Stimulated activated CD4-positive, alpha-beta T cell treated with anti-CD3 and anti-CD28 coated beads, TNF-alpha, amount 100 ng/mL, for 1 hour (primary cell): ENCODE measurements at regions not wholly inside any gene's neighbourhood (a gene's known extent, or its start where the extent isn't known, plus 50 kb on each side); places are given as distances from the start of the nearest gene placed in this dataset.
"Not testable (repeated sequence)": the region's sequence is repeated elsewhere in the genome, so short reads cannot be mapped to it uniquely, and the experiment has no call there.

ENCODE experiments used
- DNase-seq, 3 donors: peaks; one replicate each; pipeline ENCODE4 v3.0.0-alpha.2; 2020; ENCODE audit warnings: low read depth in 3 of 3, low spot score in 1 of 3

DNA sequence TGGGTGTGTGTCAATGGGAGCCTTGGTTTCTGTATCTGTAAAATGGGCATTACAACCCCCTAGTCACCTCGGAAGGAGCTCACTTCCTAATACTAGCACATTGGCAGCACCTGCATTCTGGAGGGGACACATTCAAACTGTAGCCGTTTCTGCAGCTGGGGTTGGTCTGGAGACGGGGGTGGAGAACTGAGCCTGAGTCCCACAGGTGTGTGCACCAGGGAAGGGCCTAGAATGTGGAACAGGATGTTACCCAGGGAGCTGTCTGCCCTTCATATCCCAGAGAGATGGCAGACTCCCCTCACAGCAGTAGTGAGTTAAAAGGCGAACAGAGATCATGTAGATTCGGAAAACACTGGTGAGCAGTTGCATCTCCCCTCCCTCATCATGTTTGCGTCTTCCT is 272.8 kb upstream of the ZNF32 start:
- no peak for DNase-seq

DNA sequence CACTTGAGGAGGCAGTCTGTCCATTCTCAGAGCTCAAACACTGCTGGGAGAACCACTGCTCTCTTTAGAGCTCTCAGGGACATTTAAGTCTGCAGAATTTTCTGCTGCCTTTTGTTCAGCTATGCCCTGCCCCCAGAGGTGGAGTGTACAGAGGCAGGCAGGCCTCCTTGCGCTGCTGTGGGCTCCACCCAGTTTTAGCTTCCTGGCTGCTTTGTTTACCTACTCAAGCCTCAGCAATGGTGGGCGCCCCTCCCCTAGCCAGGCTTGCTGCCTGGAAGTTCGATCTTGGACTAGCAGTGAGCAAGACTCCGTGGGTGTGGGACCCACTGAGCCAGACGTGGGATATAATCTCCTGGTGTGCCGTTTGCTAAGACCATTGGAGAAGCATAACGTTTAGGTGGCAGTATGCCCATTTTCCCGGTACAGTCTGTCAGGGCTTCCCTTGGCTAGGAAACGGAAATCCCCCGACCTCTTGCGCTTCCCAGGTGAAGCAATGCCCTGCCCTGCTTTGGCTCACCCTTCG is 271.6 kb upstream of the ZNF32 start:
- not testable (repeated sequence) for DNase-seq

DNA sequence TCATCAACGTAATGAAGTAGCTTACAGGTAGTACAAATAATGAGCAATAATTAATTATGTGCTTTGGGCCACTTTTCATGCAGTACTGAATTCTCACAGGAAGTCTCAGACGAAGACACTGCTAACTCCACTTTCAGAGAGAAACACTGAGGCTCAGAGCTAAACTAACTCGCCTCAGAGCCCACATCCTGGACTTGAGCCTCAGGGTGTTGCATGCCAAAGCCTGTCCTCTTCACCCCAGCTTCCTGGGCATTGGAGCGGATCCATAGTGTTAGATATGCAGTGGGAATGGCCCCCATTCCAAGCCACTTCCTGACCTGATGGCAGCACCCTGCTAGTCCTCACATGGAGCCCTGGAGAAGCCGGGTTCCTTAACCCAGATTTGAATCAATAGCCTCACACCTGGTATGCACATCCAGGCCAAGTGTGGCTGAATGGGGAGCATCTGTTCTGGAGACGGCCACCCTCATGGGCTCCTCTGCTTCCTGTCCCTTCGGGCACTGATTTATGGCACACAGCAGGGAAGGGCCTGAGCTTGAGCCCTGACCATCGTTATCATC is 265.1 kb upstream of the ZNF32 start:
- DNase-seq, result no peak

DNA sequence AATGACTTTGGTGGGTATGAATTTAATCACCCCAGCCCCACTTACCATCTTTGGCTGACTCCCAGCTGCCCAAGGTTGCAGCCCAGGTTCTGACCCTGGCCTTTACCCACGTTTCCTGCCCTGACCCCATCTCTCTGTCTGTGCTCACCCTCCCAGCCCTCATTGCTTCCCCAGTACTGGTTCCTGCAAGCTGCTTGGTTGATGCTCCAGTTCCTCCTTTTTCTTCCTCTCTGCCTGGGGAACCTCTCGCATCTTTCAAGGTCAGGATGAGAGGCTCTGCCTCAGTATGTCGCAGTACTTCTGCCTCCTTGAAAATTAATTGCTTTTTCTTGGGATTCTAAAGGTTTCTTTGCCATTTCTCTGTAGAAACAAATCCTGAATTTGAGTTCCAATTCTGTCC is 263.8 kb upstream of the ZNF32 start:
- DNase-seq, result no peak

DNA sequence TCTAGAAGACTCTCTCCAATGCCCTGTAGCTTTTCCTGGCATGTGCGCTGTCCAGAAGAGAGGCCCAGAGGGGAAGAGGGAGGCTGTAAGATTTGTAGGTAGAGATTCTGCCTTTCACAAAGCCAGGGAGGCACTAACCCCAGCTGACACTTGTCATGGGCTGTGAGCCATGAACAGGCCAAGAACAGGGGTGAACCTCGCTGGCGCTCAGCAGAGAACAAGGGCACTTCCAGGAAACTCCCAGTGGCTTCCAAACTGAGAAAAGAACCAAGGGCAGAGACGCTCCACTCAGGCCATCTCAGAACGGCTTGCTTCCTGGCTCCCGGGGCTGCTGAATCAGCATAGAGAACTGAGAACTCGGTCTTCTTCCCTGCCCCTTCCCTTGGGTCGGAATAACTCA is 257.8 kb upstream of the ZNF32 start:
- DNase-seq, result no peak

DNA sequence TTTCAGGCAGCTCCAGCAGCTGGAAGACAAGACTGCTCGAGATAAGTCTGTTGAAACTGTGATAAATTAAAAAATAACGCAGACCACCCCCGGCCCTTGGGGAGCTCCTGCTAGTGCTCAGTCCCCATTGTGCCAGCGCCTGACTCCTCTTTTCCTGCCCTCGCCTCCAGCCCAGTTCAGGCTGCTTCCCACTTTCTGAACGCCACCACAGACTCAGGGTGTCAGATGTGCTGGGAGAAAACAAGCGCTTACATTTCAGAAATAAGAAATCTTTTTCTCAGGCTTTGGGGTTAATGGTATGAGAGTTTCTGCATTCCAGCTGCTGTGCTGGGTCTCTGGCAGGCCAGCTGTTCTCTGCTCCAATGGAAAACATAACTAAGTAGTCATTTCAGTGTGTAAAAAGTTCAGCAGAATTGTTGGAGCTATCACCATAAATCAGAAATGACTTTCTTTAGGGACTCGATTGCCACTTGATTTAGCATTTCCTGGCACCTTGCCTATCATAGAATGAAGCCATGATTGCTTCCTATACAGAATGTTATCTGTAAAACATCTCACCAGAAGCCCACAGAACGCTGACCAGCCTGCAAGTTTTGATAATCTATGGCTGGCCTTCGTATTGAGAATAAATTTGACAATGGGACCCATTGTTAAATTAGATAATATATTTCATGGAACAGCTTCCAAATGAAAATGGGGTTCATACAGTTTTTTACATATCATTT is 257.0 kb upstream of the ZNF32 start:
- DNase-seq, result no peak

DNA sequence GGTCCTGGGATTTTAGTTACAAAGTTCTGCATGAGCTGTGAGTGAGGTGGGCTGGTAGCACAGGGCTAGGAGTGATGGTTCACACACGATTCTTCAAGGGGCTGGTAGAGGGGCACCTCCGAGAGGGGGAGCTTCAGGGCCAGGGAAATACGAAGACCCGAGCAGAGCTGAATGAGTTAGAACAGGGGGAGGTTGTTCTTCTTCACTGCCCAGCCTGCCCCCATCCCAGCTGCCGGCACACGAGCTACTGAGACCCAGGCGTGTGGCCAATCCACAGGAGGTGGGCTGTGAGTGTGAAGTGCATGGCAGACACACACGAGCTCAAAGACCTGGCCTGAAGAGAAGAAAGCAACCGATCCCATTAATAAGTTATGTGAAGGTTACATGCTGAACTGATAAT is 256.2 kb upstream of the ZNF32 start:
- no peak for DNase-seq

DNA sequence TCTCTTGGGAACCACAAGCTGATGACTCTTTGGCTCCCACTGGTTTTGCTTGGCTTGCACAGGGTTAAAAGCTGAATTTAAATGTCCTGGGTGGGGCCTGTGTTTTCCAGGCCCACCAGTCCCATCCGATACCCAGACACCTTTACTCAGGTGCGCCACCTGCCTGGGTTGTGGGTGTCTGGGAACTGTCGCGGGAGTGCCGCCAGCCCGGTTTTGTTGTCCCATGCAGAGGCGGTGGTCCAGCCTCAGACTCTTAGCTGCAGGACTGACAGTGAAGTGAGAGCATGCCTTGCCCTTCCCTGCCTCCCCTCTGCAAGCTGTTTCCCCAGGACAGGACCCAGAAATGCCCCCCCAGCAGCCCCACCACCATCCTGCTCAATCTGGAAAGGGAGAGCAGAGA is 255.6 kb upstream of the ZNF32 start:
- DNase-seq, result no peak

DNA sequence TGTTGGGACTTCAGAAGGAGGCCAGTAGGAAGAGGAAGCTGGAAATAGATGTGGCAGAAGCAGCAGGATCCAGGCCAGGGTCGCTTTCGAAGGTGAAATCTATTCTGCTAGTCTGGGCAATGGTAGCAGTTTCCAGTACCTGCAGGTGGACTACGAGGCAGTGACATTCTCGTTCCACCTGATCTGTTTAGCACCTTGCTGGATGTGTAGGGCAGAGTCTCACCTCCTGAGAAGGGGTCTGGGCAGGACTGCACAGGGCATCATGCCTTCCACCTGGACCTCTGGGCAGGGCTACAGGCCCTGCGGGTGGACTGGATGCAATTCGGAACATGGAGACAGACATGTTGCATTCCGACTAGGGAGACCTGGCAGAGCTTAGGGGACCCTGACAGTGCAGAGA is 254.8 kb upstream of the ZNF32 start:
- no peak for DNase-seq

DNA sequence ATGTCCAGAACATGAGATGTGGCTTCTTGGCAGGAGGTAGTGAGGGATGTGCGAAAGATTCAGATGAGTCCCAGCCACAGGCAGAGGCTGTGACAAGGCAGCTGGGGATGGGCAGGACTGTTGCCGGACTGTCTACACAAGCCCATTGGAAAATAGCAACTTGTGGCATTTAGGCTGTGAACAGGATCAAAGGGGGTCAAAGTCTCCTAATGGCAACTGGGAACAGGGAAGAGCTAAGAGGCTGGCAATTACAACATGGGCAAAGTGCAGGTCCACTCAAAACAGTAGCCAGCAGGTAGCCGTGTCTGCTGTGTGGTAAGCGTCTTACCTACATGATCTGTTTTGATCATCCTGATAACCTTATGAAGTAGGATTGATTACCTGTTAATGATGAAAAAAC is 254.2 kb upstream of the ZNF32 start:
- no peak for DNase-seq

DNA sequence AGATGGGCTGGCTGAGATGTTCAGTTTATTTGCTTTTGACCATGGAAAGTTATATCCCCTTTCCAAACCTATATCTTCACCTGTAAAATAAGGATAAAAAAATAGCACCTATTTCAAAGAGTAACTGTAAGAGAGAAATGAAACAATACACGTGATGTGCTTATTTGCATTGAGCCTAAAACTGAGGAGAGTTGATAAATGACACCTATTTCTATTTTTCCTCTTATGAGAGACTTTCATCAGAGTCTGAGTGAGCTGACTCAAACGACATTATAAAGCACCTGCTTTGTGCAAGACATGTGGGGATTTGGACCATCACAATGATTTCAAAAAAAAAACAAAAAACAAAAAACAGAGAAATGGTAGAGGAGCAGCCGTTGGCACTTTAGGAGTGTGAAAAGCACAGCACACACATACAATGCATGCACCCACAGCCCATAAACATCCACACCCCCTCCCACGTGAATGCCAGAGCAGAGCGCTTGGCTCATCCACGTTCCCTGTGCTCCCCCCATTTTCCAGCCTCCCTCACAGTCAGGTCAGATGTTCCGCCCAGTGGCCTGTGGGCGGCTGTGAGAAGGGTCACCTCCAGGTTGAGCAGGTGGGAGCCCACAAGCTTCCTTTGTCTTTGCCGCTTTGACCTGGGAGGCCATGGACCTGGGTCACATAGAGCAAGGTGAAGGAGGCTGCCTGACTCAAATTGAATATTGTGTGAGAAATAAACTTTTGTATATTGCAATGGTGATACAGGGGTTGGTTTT is 253.2 kb upstream of the ZNF32 start:
- DNase-seq, result no peak

DNA sequence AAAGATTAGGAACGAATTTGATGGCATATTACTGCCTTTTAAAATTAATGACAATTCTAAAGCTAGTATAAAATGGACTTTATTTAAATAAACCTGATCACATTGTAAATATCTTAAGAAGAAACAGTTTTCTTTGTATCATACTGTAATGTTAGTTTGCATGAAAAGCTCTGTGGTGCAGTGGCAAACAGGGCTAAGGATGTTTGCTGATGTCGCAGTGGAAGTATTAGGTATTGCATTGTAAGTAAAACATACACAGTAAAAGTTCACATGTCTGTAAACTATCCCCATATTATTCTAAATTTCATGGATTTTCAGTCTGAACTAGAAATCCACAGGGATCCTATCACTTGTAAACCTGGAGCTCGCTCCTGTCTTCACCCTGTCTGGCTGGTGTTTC is 252.6 kb upstream of the ZNF32 start:
- no peak for DNase-seq

DNA sequence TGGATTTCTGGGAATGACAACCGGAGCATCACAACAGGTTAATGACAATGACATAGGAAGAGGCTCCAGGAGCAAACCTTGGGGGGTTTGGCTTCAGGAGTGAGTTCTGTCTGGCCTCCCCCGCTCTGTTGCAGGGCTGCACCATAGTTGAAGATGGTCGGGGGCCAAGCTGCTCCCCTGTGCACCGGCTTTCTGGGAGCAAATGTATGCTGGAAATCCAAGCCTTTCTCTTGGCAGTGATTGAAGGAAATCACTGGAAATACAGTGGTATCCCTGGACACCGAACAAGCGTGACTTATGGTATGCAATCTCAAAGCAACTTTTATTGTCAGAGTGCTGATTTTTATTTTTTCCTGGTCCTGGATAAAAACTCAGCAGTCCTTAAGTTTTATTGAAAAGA is 251.9 kb upstream of the ZNF32 start:
- DNase-seq, result no peak

DNA sequence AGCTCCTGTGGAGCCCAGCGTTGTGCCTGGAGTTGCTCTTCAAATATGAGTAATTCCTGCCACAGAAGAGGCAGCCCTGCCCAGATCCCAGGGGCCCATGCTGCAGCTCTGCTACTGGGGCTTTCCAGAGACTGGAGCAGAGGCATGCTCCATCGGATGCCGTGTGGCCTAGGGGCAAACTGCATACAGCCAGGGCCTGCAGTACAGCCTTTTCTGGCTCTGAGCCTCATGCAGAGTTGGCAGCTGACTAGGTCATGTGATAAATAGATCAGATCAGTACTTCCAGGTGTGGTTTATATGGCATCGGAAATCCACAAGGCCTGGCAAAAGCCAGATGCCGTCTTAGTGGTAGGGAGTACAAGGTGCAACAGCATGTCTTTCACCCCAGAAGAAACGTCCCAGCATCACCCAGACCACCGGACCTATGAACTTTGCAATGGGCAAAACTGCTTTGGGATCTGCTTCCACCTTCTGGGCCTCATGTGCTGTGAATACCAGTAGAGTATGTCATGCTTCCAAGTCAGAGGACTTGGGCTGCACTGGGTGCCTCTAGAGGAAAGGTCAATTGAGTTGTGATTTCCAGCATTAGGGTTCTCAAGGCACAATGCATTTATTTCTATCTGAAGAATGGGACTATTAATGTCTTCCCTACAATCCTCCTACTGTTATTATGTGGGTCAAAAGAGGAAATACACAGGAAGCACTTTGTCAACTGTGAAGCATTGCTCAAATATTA is 250.7 kb upstream of the ZNF32 start:
- no peak for DNase-seq

DNA sequence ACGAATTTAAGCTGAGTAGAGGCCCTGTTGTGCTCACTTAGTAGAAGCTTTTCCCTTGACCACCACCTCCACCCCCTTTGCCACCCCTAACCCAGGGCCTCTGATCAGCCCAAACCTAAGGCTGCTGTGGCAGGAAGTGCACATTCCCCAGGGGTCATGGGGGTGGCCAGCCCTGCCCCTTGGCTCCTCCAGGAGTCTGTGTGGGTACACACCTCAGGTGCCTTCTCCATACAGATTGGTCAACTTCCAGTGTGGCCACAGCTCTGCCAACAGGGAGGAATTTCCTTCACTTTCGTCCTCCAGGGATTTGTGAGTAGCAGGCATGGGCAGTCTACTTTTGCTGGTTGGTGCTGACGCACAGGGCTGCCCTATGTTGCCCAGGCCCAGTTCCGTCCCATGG is 249.9 kb upstream of the ZNF32 start:
- no peak for DNase-seq

DNA sequence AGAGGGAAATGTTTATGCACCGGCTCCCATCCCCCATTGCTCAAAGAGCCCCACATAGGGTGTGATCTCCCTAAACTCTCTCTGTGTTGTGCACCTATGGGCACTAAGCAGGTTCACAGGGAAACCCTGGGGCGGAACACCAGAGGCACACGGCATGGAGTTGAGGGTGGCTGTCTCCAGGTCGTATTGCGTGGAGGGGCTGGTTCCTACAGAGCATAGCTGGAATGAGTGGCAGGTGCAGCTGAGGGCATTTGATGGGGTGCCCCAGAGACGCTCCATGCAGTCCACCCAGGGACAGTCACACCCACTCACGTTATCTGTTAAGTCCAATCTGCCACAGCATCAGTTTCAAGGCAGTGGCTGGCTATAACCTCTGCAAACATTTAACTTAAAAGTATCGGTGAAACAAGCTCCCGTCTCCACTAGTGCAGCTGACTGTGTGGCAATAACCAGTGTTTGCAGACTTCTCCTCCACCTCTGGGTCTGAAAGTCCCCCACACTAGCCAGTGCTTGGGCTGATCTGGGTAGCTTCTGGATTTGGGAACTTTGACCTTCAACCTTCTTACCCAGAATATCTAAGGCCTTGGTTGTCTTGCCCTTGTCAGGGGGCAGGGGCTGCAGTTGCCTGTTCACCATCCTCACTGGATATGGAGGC is 249.2 kb upstream of the ZNF32 start:
- DNase-seq, result no peak

DNA sequence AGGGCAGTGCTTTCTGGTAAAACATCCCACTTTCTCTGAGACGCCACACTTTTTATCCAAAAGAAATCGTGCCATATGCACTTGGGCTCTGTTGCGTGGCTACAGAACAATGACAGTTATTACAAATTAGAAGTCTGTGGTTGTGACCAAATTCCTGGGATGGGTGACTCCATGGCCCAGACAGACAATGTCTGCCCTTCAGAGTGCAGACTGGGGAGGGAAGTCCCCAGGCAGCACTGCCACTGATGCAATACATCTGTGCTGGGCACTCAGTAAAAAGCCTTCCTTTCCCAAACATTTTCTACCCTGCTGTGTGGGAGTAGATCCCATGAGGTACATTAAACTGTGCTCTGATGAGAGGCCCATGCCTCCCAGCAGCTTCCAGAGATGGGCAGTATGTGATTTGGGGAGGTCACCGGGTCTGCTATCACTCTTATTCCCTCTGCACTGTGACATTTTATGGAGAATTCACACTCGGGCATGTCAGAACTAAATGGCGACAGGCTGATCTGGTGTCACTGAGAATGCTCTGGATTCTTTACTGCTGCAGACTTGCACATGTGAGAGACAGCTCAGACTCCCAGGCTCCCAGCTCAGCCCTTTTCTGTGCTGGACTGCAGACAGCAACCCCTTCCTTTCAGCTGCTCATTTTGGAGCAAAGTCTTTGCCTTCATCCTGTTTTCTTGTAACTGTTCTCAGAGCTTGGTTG is 243.5 kb upstream of the ZNF32 start:
- DNase-seq, result no peak

DNA sequence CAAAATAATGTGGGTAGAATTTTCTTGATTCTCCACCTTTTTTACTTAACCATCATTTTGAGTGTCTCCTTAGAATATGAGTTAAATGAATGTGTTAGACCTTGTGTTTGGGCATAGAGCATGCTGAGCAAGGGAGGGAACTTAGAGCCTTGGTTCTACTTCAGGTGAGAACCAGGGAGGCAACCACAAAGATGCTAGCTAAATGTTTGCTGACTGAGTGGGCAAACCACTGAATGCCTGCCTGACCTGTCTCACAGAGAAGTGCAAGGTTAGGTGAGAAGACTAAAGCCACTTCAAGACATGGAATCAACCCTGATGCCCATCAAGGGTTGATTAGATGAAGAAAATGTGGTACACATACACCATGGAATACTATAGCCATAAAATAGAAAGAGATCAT is 242.6 kb upstream of the ZNF32 start:
- no peak for DNase-seq

DNA sequence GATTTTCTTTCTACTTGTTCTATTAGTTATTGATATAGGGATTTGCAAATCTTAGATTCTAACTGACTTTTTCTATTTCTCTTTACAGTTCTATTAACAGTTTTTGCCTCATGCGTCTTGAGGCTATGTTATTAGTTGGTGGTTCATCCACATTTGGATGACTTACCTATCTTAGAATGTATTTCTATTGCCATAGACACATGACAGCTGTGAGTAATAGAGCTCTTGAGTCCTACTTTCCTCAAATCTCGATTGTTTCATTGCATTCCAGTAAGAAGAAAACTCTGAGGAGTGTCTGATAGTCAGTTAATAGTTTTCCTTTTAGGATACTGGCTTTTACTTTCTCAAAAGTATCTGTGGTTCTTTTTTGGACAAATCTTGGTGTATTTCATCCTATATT is 241.4 kb upstream of the ZNF32 start:
- DNase-seq, result no peak

DNA sequence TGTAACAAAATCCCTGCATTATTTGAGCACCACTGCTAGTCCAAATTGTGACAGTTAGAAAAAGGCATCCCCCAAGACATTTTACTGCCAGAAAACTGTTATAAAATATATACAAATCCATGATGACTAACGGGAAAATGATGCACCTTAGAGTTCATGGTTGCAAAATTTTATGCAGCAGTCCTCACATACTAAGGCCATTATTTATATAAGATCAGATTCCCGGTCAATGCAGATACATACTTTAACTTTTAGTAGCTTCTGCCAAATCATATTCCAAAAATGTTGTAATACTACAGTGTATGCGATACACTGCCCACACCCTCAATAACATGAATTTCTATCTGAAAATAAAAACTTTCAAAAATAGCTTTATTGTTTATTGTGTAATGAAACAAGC is 239.9 kb upstream of the ZNF32 start:
- DNase-seq, result no peak

DNA sequence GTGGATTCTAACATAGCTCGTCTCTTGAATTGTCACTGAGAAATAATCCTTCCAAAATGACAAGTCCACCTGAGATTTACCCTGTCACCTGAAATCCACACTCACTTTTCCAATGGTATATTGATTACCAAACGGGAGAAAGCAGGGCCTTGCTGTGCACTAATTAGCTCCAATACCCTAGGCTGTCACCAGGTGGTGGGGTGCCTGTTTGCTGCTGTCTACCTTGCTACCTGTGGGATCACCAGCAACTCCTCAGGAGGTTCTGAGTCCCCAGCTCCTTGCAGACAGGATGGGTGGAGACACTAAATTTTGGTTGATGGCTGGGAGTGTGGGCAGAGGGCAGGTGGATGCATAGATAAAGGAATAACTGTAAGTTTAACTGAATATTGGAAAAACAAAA is 237.2 kb upstream of the ZNF32 start:
- no peak for DNase-seq
